H9 (cell line): ENCODE measurements at regions not wholly inside any gene's neighbourhood (a gene's known extent, or its start where the extent isn't known, plus 50 kb on each side); places are given as distances from the start of the nearest gene placed in this dataset.

ENCODE experiments used
- DNase-seq: peaks from one replicate; pipeline ENCODE4 v3.0.0-alpha.2; 2017
- H2AFZ ChIP-seq: one replicate; pipeline ENCODE4 v1.6.1; 2013; ENCODE audit warnings: mild to moderate bottlenecking, low read length, control low read depth, moderate library complexity
- H2AK5ac ChIP-seq: 2 replicates; pipeline ENCODE4 v1.6.1; 2013; ENCODE audit warnings: low read length, control low read depth, mixed read lengths; ENCODE audit not compliant: insufficient read length
- H2BK120ac ChIP-seq: one replicate; pipeline ENCODE4 v1.6.1; 2013; ENCODE audit warnings: low read depth, mild to moderate bottlenecking, low read length, control low read depth, inconsistent platforms; ENCODE audit not compliant: poor library complexity, severe bottlenecking
- H2BK12ac ChIP-seq: 2 replicates; pipeline ENCODE4 v1.6.1; 2013; ENCODE audit warnings: low read length, control low read depth, mixed read lengths, low read depth; ENCODE audit not compliant: insufficient read length
- H2BK15ac ChIP-seq: 2 replicates; pipeline ENCODE4 v1.6.1; 2013; ENCODE audit warnings: low read depth, low read length, control low read depth
- H2BK20ac ChIP-seq: one replicate; pipeline ENCODE4 v1.6.1; 2013; ENCODE audit warnings: low read depth, mild to moderate bottlenecking, low read length, control low read depth, inconsistent platforms; ENCODE audit not compliant: poor library complexity, severe bottlenecking
- H2BK5ac ChIP-seq: 2 replicates; pipeline ENCODE4 v1.6.1; 2013; ENCODE audit warnings: low read length, control low read depth, mixed read lengths; ENCODE audit not compliant: insufficient read length
- H3K14ac ChIP-seq: 2 replicates; pipeline ENCODE4 v1.6.1; 2013; ENCODE audit warnings: low read length, control low read depth; ENCODE audit not compliant: insufficient read depth
- H3K18ac ChIP-seq: 2 replicates; pipeline ENCODE4 v1.6.1; 2013; ENCODE audit warnings: low read depth, mild to moderate bottlenecking, mixed read lengths, low read length, control low read depth; ENCODE audit not compliant: insufficient read length
- H3K23ac ChIP-seq: 2 replicates; pipeline ENCODE4 v1.6.1; 2013; ENCODE audit warnings: low read length, control low read depth, mixed read lengths, low read depth; ENCODE audit not compliant: insufficient read length
- H3K23me2 ChIP-seq: 2 replicates; pipeline ENCODE4 v1.6.1; 2013; ENCODE audit warnings: low read depth, mild to moderate bottlenecking, mixed read lengths, low read length, control low read depth; ENCODE audit not compliant: insufficient read length, poor library complexity, severe bottlenecking
- H3K27ac ChIP-seq: 2 replicates; pipeline ENCODE4 v1.5.1; 2013; ENCODE audit warnings: low read length, control low read depth, mixed read lengths, low read depth; ENCODE audit not compliant: insufficient read length
- H3K27me3 ChIP-seq: 2 replicates; pipeline ENCODE4 v1.6.1; 2013; ENCODE audit warnings: low read length, control low read depth, inconsistent platforms; ENCODE audit not compliant: insufficient read depth
- H3K4ac ChIP-seq: 2 replicates; pipeline ENCODE4 v1.6.1; 2013; ENCODE audit warnings: low read depth, mild to moderate bottlenecking, control low read depth, inconsistent platforms, low read length, moderate library complexity
- H3K4me1 ChIP-seq: 2 replicates; pipeline ENCODE4 v1.6.1; 2013; ENCODE audit warnings: low read length, control low read depth, inconsistent platforms; ENCODE audit not compliant: insufficient read depth
- H3K4me2 ChIP-seq: 2 replicates; pipeline ENCODE4 v1.6.1; 2013; ENCODE audit warnings: low read length, control low read depth, mixed read lengths; ENCODE audit not compliant: insufficient read length, insufficient read depth
- H3K56ac ChIP-seq: 2 replicates; pipeline ENCODE4 v1.6.1; 2013; ENCODE audit warnings: low read depth, mild to moderate bottlenecking, mixed read lengths, low read length, control low read depth; ENCODE audit not compliant: insufficient read length
- H3K79me1 ChIP-seq: 2 replicates; pipeline ENCODE4 v1.6.1; 2013; ENCODE audit warnings: low read depth, mild to moderate bottlenecking, moderate library complexity, low read length, control low read depth, inconsistent platforms; ENCODE audit not compliant: insufficient read depth, poor library complexity, severe bottlenecking
- H3K79me2 ChIP-seq: 2 replicates; pipeline ENCODE4 v1.6.1; 2013; ENCODE audit warnings: low read length, control low read depth, inconsistent platforms; ENCODE audit not compliant: insufficient read depth
- H3K9ac ChIP-seq: 2 replicates; pipeline ENCODE4 v1.6.1; 2013; ENCODE audit warnings: low read length, control low read depth, mixed read lengths; ENCODE audit not compliant: insufficient read length; ENCODE audit errors: extremely low read depth
- H3K9me3 ChIP-seq: one replicate; pipeline ENCODE4 v1.6.1; 2013; ENCODE audit warnings: low read depth, low read length, inconsistent platforms; ENCODE audit not compliant: control insufficient read depth
- H3T11ph ChIP-seq: one replicate; pipeline ENCODE4 v1.6.1; 2013; ENCODE audit warnings: mild to moderate bottlenecking, low read length, control low read depth, inconsistent platforms
- H4K20me1 ChIP-seq: one replicate; pipeline ENCODE4 v1.6.1; 2013; ENCODE audit not compliant: control insufficient read depth, insufficient read length, insufficient read depth
- H4K5ac ChIP-seq: 2 replicates; pipeline ENCODE4 v1.6.1; 2013; ENCODE audit warnings: low read depth, mild to moderate bottlenecking, mixed read lengths, low read length, control low read depth; ENCODE audit not compliant: insufficient read length
- H4K8ac ChIP-seq: replicated peaks from 2 replicates; pipeline ENCODE4 v1.6.1; 2013; ENCODE audit warnings: low read length, control low read depth, mixed read lengths, low read depth; ENCODE audit not compliant: insufficient read length
- H4K91ac ChIP-seq: 2 replicates; pipeline ENCODE4 v1.6.1; 2013; ENCODE audit warnings: low read depth, mild to moderate bottlenecking, moderate library complexity, mixed read lengths, low read length, control low read depth; ENCODE audit not compliant: insufficient read length
- H3K27ac Mint-ChIP-seq, 3 experiments: 2 replicates in 2 of 3; 3 replicates in 1 of 3; pipeline ENCODE4 v1.8.0; 2020 to 2021; ENCODE audit warnings: mixed read lengths in 3 of 3, mild to moderate bottlenecking in 1 of 3, moderate library complexity in 1 of 3
- H3K27me3 Mint-ChIP-seq: 2 replicates; pipeline ENCODE4 v1.8.0; 2021; ENCODE audit warnings: low read depth, mild to moderate bottlenecking, moderate library complexity, mixed read lengths
- H3K36me3 Mint-ChIP-seq, 3 experiments: 2 replicates in 2 of 3; 3 replicates in 1 of 3; pipeline ENCODE4 v1.8.0; 2020 to 2021; ENCODE audit warnings: low read depth in 3 of 3, mixed read lengths in 3 of 3; ENCODE audit not compliant: insufficient read depth in 1 of 3
- H3K4me1 Mint-ChIP-seq, 2 experiments: 2 replicates each; pipeline ENCODE4 v1.8.0; 2020; ENCODE audit warnings: mixed read lengths in 2 of 2
- H3K4me3 Mint-ChIP-seq, 2 experiments: 2 replicates in 1 of 2; 3 replicates in 1 of 2; pipeline ENCODE4 v1.8.0; 2020 to 2021; ENCODE audit warnings: mild to moderate bottlenecking in 2 of 2, mixed read lengths in 2 of 2, moderate library complexity in 1 of 2
- H3K9me3 Mint-ChIP-seq, 2 experiments: 2 replicates in 1 of 2; 3 replicates in 1 of 2; pipeline ENCODE4 v1.8.0; 2020; ENCODE audit warnings: mild to moderate bottlenecking in 2 of 2, mixed read lengths in 2 of 2, moderate library complexity in 1 of 2
- WGBS: extraction: QIAGEN DNeasy Blood & Tissue Kit; methylation state at CpG from one replicate; pipeline ENCODE4 v1.1.7; 2013; ENCODE audit warnings: missing lambda C conversion rate, low lambda C conversion rate, mixed read lengths; ENCODE audit not compliant: insufficient read length; ENCODE audit errors: extremely low coverage; 5-methylcytosine and 5-hydroxymethylcytosine counted together
- TF ChIP-seq, protein P1 (sequence below): fragments of 200-600 bp; sonication (generic); conservative IDR thresholded peaks from 3 replicates; pipeline ENCODE4 v1.8.0; 2021; ENCODE audit warnings: antibody characterized with exemption, mild to moderate bottlenecking

DNA sequence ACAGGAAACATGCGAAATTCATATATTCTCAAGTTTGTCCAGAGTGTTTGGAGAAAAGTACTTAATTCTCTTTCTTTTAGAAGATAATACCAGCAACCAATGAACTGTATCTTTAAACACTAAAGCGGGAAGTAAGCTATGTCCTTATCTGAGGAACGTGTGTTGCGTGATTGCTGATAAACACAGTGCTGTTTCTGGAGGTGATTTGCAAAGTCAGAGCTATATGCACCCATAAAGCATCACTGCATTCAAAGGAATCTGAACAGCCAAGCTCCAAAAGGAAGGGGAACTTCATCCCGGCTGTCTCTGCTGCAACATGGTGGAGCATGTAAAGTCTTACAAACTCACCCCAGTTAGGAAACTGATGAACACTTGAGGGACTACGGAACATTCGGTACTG lies 271.7 kb upstream of the FN1 start:
- no peak overlapping the region for H3K27ac ChIP-seq

More for the DNA sequence above, 271.7 kb upstream of the FN1 start:
- Histone ChIP-seq H2BK120ac (no peak overlapping the region), H3K23me2 (no peaks in the 10 kb centered on the region), H3K4me1 (no peaks in the 10 kb centered on the region), H3T11ph (no peak overlapping the region), H4K8ac (no peak overlapping the region), H2BK15ac (no peak overlapping the region), H3K18ac (no peak overlapping the region), H2BK12ac (no peak overlapping the region), H3K79me2 (no peaks in the 10 kb centered on the region), H2BK20ac (no peak overlapping the region), H3K9ac (no peak overlapping the region), H4K5ac (no peak overlapping the region), H3K27me3 (no peaks in the 10 kb centered on the region), H3K4me2 (no peak overlapping the region), H2AFZ (no peak overlapping the region), H2AK5ac (no peak overlapping the region), H3K14ac (no peak overlapping the region), H3K4ac (no peak overlapping the region), H3K56ac (no peak overlapping the region), H3K79me1 (no peaks in the 10 kb centered on the region), H3K23ac (no peak overlapping the region), H2BK5ac (no peak overlapping the region), H4K91ac (no peak overlapping the region), H3K9me3 (no peaks in the 10 kb centered on the region), H4K20me1 (no peaks in the 10 kb centered on the region)
- H3K4me1 Mint-ChIP-seq, result 0 out of 4 replicates have a peak, but pooled peaks cover 0 to 4% of the 10 kb centered on the region in 2 experiments
- no peaks in the 10 kb centered on the region for H3K9me3 Mint-ChIP-seq
- H3K36me3 Mint-ChIP-seq, result no peaks in the 10 kb centered on the region
- TF ChIP-seq, protein P1, sequence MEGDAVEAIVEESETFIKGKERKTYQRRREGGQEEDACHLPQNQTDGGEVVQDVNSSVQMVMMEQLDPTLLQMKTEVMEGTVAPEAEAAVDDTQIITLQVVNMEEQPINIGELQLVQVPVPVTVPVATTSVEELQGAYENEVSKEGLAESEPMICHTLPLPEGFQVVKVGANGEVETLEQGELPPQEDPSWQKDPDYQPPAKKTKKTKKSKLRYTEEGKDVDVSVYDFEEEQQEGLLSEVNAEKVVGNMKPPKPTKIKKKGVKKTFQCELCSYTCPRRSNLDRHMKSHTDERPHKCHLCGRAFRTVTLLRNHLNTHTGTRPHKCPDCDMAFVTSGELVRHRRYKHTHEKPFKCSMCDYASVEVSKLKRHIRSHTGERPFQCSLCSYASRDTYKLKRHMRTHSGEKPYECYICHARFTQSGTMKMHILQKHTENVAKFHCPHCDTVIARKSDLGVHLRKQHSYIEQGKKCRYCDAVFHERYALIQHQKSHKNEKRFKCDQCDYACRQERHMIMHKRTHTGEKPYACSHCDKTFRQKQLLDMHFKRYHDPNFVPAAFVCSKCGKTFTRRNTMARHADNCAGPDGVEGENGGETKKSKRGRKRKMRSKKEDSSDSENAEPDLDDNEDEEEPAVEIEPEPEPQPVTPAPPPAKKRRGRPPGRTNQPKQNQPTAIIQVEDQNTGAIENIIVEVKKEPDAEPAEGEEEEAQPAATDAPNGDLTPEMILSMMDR, result no peak
- WGBS, result no CpG with 5 or more reads among the region's 7 CpGs
- no peak for DNase-seq
- no peak overlapping the region for H3K27ac Mint-ChIP-seq
- no peak overlapping the region for H3K4me3 Mint-ChIP-seq
- no peaks in the 10 kb centered on the region; the same call in 1 of the 2 replicates for H3K27me3 Mint-ChIP-seq
